Mucosa of descending colon (tissue), 3 donors: ENCODE measurements at regions not wholly inside any gene's neighbourhood (a gene's known extent, or its start where the extent isn't known, plus 50 kb on each side); places are given as distances from the start of the nearest gene placed in this dataset.
A peak's percentile ranks its signal among the peaks of the same experiment; 100 is the strongest.

Experiments used
- ATAC-seq: fragments of 200-7000 bp; cut with Tn5 transposase; one replicate; pipeline ENCODE4 v1.9.1; 2020; ENCODE audit warnings: mild to moderate bottlenecking, moderate library complexity
- DNase-seq, 3 donors: peaks; one replicate each; pipeline ENCODE4 v3.0.0-alpha.2; 2020
- H3K36me3 ChIP-seq: fragments of 200-600 bp; one replicate; pipeline ENCODE4 v1.8.0; 2021; ENCODE audit warnings: low read depth, mild to moderate bottlenecking
- H3K4me1 ChIP-seq: fragments of 200-600 bp; one replicate; pipeline ENCODE4 v1.8.0; 2021; ENCODE audit warnings: low read depth, mild to moderate bottlenecking
- H3K4me3 ChIP-seq: fragments of 200-600 bp; one replicate; pipeline ENCODE4 v1.8.0; 2021; ENCODE audit warnings: mild to moderate bottlenecking
- H3K9me3 ChIP-seq: fragments of 200-600 bp; one replicate; pipeline ENCODE4 v1.8.0; 2021; ENCODE audit warnings: mild to moderate bottlenecking
- CTCF ChIP-seq: fragments of 200-600 bp; IDR thresholded peaks from one replicate; pipeline ENCODE4 v1.8.0; 2022; ENCODE audit warnings: antibody characterized with exemption, mild to moderate bottlenecking
- intact Hi-C, 2 donors: fragments of 100-400 bp; cut with DNase I in 1 of 2; cut with micrococcal nuclease in 1 of 2; formaldehyde crosslinking; loops; one replicate each; pipeline versions ENCODE4 v1.11.0 to v1.11.1; 2022; cut with DNase I, micrococcal nuclease
- donor health status: DM: no; HTN: no; CAD: no; lungs with moderate emphysema.
- donor health status: DM: no; HTN: no; CAD: no.
- donor health status: DM: no; HTN: yes; CAD: no.

GRCh38 chr5:68046445-68046844, 169.1 kb upstream of the PIK3R1 start:
- intact Hi-C loops, result no loop called here
- ATAC-seq, result no peak

GRCh38 chr5:68041293-68041692, 174.3 kb upstream of the PIK3R1 start:
- intact Hi-C loops, result no loop called here
- ATAC-seq (peak; percentile 58), DNase-seq (peak in 1 of 3 donors; percentile 63)
- Histone ChIP-seq H3K4me1 (no peaks in the 10 kb centered on the region), H3K36me3 (no peaks in the 10 kb centered on the region), H3K4me3 (no peak overlapping the region), H3K9me3 (no peaks in the 10 kb centered on the region)
- no peak for TF ChIP-seq CTCF

More at GRCh38 chr5:68046445-68046844, 169.1 kb upstream of the PIK3R1 start:
- Histone ChIP-seq H3K4me1 (no peaks in the 10 kb centered on the region), H3K36me3 (no peaks in the 10 kb centered on the region), H3K9me3 (no peaks in the 10 kb centered on the region), H3K4me3 (no peak overlapping the region)
- no peak for TF ChIP-seq CTCF
- no peak for DNase-seq

- TF ChIP-seq CTCF, result no peak
- Histone ChIP-seq H3K4me3 (no peak overlapping the region), H3K4me1 (peaks cover 7% of the 10 kb centered on the region), H3K9me3 (no peaks in the 10 kb centered on the region), H3K36me3 (no peaks in the 10 kb centered on the region)
- ATAC-seq (no peak), DNase-seq (no peak)
- intact Hi-C loops, result no loop called here
Observed at GRCh38 chr5:68037546-68037945, 178.0 kb upstream of the PIK3R1 start.

GRCh38 chr5:68033961-68034571, 181.5 kb upstream of the PIK3R1 start:
- intact Hi-C loops, result no loop called here

GRCh38 chr5:68033029-68033428, 182.5 kb upstream of the PIK3R1 start:
- no peak for TF ChIP-seq CTCF
- intact Hi-C loops, result no loop called here
- Histone ChIP-seq H3K9me3 (no peaks in the 10 kb centered on the region), H3K4me3 (no peak overlapping the region), H3K36me3 (no peaks in the 10 kb centered on the region), H3K4me1 (peaks cover 7% of the 10 kb centered on the region)
- DNase-seq (no peak), ATAC-seq (no peak)

More at GRCh38 chr5:68033961-68034571, 181.5 kb upstream of the PIK3R1 start:
- ATAC-seq (peak; percentile 54), DNase-seq (peak in 1 of 3 donors; percentile 78)
- no peaks in the 10 kb centered on the region for H3K9me3 ChIP-seq
- H3K4me3 ChIP-seq, result no peak overlapping the region
- TF ChIP-seq CTCF, result no peak
- no peaks in the 10 kb centered on the region for H3K36me3 ChIP-seq
- H3K4me1 ChIP-seq, result peaks cover 7% of the 10 kb centered on the region
